DND-41 (cell line): ENCODE measurements at regions not wholly inside any gene's neighbourhood (a gene's known extent, or its start where the extent isn't known, plus 50 kb on each side); places are given as distances from the start of the nearest gene placed in this dataset.

Experiments
- ATAC-seq: fragments of 200-7000 bp; cut with Tn5 transposase; 3 replicates; pipeline ENCODE4 v1.9.1; 2021; ENCODE audit warnings: low read depth; ENCODE audit not compliant: insufficient read depth
- DNase-seq: peaks from one replicate; pipeline ENCODE4 v3.0.0-alpha.2; 2020
- H2AFZ ChIP-seq: 2 replicates; pipeline ENCODE4 v1.6.0; 2012; ENCODE audit warnings: low read depth, low read length
- H3K27ac ChIP-seq: 2 replicates; pipeline ENCODE4 v1.5.1; 2012; ENCODE audit warnings: low read length, inconsistent platforms
- H3K27me3 ChIP-seq: fragments of 200-600 bp; sonication (generic); 2 replicates; pipeline ENCODE4 v1.6.0; 2012; ENCODE audit warnings: low read length, mild to moderate bottlenecking, inconsistent platforms; ENCODE audit not compliant: insufficient read depth, poor library complexity
- H3K36me3 ChIP-seq: 2 replicates; pipeline ENCODE4 v1.5.1; 2012; ENCODE audit warnings: low read length, inconsistent platforms; ENCODE audit not compliant: insufficient read depth
- H3K4me1 ChIP-seq: 2 replicates; pipeline ENCODE4 v1.5.1; 2012; ENCODE audit warnings: mild to moderate bottlenecking, low read length; ENCODE audit not compliant: insufficient read depth
- H3K4me2 ChIP-seq: 2 replicates; pipeline ENCODE4 v1.6.0; 2012; ENCODE audit warnings: mild to moderate bottlenecking, moderate library complexity, low read length, inconsistent platforms; ENCODE audit not compliant: insufficient read depth
- H3K4me3 ChIP-seq, 2 experiments: fragments of 200-600 bp in 1 of 2; shearing (Covaris generic) in 1 of 2; 2 replicates each; pipeline ENCODE4 v1.5.1; 2012 to 2016; ENCODE audit warnings: inconsistent platforms in 2 of 2, low read length in 2 of 2, mild to moderate bottlenecking in 2 of 2, low read depth in 1 of 2, moderate library complexity in 1 of 2
- H3K79me2 ChIP-seq: 2 replicates; pipeline ENCODE4 v1.6.0; 2012; ENCODE audit warnings: low read length, inconsistent platforms; ENCODE audit not compliant: insufficient read depth
- H3K9ac ChIP-seq: 2 replicates; pipeline ENCODE4 v1.6.0; 2012; ENCODE audit warnings: low read depth, mild to moderate bottlenecking, inconsistent platforms, low read length, moderate library complexity
- H3K9me3 ChIP-seq: 2 replicates; pipeline ENCODE4 v1.5.1; 2012; ENCODE audit warnings: low read length, moderate library complexity, mild to moderate bottlenecking, inconsistent platforms; ENCODE audit not compliant: insufficient read depth, severe bottlenecking
- H4K20me1 ChIP-seq: 2 replicates; pipeline ENCODE4 v1.6.0; 2012; ENCODE audit warnings: low read length; ENCODE audit not compliant: insufficient read depth
- CTCF ChIP-seq: IDR thresholded peaks from 2 replicates; pipeline ENCODE4 v1.5.1; 2012; ENCODE audit warnings: borderline replicate concordance, low read length, moderate library complexity, mild to moderate bottlenecking; ENCODE audit not compliant: poor library complexity, severe bottlenecking; ENCODE audit errors: extremely low read depth
- EZH2 ChIP-seq: IDR thresholded peaks from 3 replicates; pipeline ENCODE4 v1.6.1; 2012; ENCODE audit warnings: borderline replicate concordance, low read depth, mild to moderate bottlenecking, moderate library complexity, low read length, inconsistent platforms; ENCODE audit not compliant: severe bottlenecking

GRCh38 chr16:51321251-51321650, 170.2 kb upstream of the SALL1 start:
- TF ChIP-seq CTCF, result no peak
- no peak for TF ChIP-seq EZH2
- ATAC-seq, result no peak
- no peaks in the 10 kb centered on the region for H4K20me1 ChIP-seq

GRCh38 chr16:51317575-51317974, 166.5 kb upstream of the SALL1 start:
- H3K4me2 ChIP-seq, result no peak overlapping the region
- H4K20me1 ChIP-seq, result no peaks in the 10 kb centered on the region
- H3K4me1 ChIP-seq, result no peaks in the 10 kb centered on the region
- no peaks in the 10 kb centered on the region for H3K9me3 ChIP-seq
- no peaks in the 10 kb centered on the region for H3K79me2 ChIP-seq
- TF ChIP-seq CTCF (no peak), EZH2 (no peak)
- H3K4me3 ChIP-seq, result no peak overlapping the region
- no peaks in the 10 kb centered on the region for H3K27me3 ChIP-seq
- no peak overlapping the region for H3K9ac ChIP-seq
- H3K36me3 ChIP-seq, result no peaks in the 10 kb centered on the region
- H3K27ac ChIP-seq, result no peak overlapping the region
- DNase-seq (no peak), ATAC-seq (no peak)
- no peak overlapping the region for H2AFZ ChIP-seq

More at GRCh38 chr16:51321251-51321650, 170.2 kb upstream of the SALL1 start:
- H3K27me3 ChIP-seq, result no peaks in the 10 kb centered on the region
- no peak overlapping the region for H3K27ac ChIP-seq
- H3K79me2 ChIP-seq, result no peaks in the 10 kb centered on the region
- no peak overlapping the region for H2AFZ ChIP-seq
- no peak for DNase-seq
- H3K9ac ChIP-seq, result no peak overlapping the region
- H3K4me1 ChIP-seq, result no peaks in the 10 kb centered on the region
- no peak overlapping the region for H3K4me2 ChIP-seq
- no peaks in the 10 kb centered on the region for H3K36me3 ChIP-seq
- no peaks in the 10 kb centered on the region for H3K9me3 ChIP-seq
- no peak overlapping the region for H3K4me3 ChIP-seq

- Histone ChIP-seq H3K36me3 (no peaks in the 10 kb centered on the region), H3K79me2 (no peaks in the 10 kb centered on the region), H4K20me1 (no peaks in the 10 kb centered on the region), H3K27ac (no peak overlapping the region), H3K27me3 (no peaks in the 10 kb centered on the region), H3K4me3 (no peak overlapping the region), H3K4me2 (no peak overlapping the region), H3K4me1 (no peaks in the 10 kb centered on the region), H3K9me3 (no peaks in the 10 kb centered on the region), H3K9ac (no peak overlapping the region), H2AFZ (no peak overlapping the region)
- DNase-seq, result no peak
- no peak for TF ChIP-seq EZH2
- TF ChIP-seq CTCF, result no peak
- ATAC-seq, result no peak
Measured at GRCh38 chr16:51313198-51313597, 162.1 kb upstream of the SALL1 start.
